ENCODE measurements at regions not wholly inside any gene's neighbourhood (a gene's known extent, or its start where the extent isn't known, plus 50 kb on each side); places are given as distances from the start of the nearest gene placed in this dataset.

DNA sequence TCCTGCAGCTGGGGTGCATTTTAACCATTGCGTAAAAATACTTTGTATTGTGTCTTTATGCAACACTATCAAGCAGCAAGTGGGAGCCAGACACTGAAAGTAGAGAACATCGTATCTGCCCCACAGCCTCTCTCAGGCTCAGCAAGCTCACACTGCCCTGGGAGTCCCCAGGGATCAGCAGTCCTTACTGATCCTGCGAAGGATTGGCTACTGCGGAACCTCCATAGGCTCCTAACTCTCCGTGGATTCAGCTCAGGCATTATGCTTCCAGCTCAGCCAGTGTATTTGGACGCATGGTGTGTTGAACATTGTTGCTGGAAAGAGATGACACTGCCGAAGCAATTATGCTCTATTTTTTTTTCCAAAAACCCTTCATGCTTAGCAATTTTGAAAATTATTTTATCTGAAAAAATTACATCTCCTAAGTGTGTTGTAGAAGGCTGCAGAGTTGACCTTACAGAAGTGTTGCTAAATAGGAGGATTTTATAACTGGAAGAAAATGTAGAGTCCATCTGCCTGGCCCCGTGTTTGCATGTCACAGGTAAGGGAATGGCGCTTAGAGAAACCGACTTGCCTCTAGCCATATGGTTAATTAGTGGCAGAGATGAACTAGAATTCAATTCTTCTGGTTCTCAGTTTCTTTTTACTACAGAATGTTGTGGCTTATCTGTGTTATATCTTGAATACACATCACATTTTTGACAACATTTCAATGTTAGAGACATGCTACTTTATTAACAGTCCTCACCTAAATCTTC lies 276.4 kb upstream of the COBL start:
- TF ChIP-seq, protein P1, sequence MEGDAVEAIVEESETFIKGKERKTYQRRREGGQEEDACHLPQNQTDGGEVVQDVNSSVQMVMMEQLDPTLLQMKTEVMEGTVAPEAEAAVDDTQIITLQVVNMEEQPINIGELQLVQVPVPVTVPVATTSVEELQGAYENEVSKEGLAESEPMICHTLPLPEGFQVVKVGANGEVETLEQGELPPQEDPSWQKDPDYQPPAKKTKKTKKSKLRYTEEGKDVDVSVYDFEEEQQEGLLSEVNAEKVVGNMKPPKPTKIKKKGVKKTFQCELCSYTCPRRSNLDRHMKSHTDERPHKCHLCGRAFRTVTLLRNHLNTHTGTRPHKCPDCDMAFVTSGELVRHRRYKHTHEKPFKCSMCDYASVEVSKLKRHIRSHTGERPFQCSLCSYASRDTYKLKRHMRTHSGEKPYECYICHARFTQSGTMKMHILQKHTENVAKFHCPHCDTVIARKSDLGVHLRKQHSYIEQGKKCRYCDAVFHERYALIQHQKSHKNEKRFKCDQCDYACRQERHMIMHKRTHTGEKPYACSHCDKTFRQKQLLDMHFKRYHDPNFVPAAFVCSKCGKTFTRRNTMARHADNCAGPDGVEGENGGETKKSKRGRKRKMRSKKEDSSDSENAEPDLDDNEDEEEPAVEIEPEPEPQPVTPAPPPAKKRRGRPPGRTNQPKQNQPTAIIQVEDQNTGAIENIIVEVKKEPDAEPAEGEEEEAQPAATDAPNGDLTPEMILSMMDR (conservative IDR thresholded peaks at IDR 0.05 in 1 of 2, IDR thresholded peaks at IDR 0.05 in 1 of 2; ENCODE audit: extremely low read depth in 1 of 2, insufficient read depth in 1 of 2, low read depth in 1 of 2, low read length in 2 of 2): no peak
- no peak for TF ChIP-seq EZH2 (IDR thresholded peaks at IDR 0.05; ENCODE audit: borderline replicate concordance, low read length)

All from mammary epithelial cell (primary cell).